ENCODE measurements at regions not wholly inside any gene's neighbourhood (a gene's known extent, or its start where the extent isn't known, plus 50 kb on each side); places are given as distances from the start of the nearest gene placed in this dataset.
"Not testable (repeated sequence)": the region's sequence is repeated elsewhere in the genome, so short reads cannot be mapped to it uniquely, and the experiment has no call there.

DNA sequence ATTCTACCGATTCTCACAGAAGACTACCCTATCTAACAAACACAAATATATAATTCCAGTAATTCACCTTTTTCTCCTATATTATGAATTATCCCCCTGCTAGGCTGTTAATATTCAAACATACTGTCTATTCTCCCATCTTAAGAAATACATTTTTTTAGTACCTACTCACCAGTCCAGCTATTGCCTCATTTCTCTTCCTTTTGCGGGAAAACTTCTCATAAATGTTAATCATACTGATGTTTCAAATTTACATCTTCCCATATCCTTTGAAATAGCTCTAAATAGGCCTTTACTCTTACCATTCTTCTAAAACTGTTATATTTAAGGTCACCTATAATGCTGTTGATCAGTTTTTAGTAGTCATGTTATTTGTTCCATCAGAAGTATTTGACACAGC, 759.1 kb upstream of the SLIT2 start:
- DNase-seq: no peak

DNA sequence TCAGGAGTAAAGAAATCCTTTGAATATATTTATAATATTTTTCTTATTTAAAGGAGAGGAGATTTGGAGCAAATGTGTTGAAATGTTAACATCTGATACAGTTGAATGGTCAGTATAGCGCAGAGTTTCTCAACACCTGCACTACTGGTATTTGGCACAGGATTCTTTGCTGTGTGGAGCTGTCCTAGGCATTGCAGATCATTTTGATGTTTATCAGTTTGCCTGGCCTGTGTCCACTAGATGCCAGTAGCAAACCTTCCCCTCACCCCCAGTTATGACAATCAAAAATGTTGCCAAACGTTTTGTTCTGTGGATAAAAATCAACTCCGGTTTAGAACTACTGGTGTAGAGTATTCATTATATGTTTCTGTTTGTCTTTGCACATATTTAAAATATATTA, 765.3 kb upstream of the SLIT2 start:
- DNase-seq: no peak

DNA sequence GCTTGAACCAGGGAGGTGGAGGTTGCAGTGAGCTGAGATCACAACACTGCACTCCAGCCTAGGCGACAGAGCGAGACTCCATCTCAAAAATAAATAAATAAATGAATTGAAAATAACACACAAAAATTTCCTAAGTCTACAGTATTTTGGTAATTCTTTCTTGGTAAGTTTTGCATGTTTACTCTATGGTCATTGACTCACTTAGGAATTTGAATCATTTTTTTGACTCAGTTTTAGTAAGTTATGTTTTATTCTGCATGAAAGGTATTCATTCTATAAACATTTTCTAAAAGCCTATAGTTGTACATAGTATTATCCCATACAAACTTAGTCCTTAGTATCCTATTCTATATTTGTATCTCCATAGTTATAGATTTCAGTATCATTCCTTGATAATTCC, 772.9 kb upstream of the SLIT2 start:
- no peak for DNase-seq

DNA sequence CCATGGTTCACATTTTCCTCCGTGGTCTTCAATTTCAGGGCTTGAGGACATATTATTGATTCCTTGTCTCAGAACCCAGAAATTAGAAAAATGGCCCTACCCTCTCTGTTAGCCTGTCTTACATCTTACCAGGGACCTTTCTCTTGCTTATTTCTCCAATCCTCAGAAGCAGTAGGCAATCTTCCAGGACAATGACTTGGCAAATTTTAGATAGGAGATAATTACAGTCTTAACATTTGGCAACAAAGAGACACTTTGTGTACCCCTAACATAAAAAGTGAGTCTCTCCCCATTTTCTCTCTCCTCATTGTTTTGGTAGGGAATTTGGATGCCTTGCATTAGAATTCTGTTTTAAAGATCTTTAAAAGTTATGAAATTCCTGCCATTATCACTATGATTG, 778.1 kb upstream of the SLIT2 start:
- DNase-seq: no peak

DNA sequence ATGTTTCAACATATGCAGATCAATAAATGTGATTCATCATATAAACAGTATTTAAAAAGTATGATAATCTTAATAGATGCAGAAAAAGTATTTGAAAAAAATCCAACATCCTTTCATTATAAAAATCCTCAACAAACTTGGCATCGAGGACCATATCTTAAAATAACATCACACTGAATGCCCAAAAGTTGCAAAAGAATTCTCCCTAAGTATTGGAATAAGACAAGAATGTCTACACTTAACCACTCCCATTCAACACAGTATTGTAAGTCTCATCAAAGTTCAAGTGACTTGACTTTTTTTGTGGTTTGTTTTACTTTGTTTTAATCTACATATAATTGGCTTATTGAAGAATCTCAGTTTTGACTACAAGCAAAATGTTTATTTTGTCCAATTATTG, 779.0 kb upstream of the SLIT2 start:
- DNase-seq: no peak

DNA sequence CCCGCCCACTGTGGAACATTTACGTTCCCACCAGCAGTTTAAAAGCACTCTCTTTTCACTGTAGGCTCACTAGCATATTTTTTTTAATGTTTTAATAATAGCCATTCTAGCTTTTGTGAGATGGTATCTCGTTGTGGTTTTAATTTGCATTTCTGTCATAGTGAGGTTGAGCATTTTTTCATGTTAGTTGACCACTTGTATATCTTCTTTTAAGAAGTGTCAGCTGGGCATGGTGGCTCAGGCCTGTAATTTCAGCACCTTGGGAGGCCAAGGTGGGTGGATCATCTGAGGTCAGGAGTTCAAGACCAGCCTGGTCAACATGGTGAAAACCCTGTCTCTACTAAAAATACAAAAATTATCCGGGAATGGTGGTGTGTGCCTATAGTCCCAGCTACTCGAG, 781.7 kb upstream of the SLIT2 start:
- not testable (repeated sequence) for DNase-seq

DNA sequence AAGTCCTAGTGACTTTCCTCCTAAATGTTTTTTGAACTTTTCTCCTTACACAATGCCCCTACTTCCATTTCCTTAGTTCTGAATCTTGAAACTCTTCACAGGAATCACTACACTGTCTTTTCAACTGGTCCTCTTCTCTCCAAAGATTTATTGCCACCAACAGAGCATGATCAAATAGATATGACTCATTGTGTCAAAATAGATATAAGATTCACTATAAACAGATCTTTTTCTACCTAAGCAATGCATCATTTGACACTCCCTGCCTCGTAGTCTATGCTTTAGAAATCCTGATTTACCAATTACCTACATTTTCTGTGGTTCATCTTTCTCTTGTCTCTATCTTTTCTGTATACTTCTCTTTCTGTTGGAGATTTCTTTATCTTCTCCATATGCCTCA, 789.6 kb upstream of the SLIT2 start:
- no peak for DNase-seq

DNA sequence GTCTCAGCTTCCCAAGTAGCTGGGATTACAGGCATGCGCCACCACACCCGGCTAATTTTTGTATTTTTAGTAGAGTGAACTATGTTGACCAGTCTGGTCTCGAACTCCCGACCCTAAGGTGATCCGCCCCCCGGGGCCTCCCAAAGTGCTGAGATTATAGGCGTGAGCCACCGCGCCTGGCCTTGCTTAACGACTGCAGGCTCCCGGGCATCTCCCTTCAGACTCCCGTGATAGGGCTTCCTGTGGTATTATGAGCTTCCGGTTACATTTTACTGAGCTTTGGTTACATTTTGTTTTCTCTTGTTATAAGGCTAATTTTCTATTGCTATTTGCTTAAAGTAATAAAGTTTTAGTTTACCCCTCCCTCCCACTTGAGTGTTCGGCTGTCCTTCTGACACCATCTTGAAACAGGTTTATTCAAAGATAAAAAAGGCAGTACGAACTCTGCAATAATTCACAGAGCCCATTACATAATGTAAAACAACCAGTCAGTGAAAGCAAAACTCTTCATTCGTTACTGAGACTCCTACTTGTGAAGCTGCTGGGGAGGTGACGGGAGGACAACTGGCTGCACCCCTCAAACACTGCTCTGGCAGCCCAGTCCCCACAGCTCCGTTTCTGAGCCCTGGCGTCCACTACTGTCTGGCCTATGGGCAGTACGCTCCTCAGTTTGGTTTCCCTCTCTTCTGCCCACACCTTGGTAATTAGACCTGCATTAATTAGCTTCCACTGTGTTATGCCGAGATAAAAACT, 795.7 kb upstream of the SLIT2 start:
- no peak for DNase-seq

DNA sequence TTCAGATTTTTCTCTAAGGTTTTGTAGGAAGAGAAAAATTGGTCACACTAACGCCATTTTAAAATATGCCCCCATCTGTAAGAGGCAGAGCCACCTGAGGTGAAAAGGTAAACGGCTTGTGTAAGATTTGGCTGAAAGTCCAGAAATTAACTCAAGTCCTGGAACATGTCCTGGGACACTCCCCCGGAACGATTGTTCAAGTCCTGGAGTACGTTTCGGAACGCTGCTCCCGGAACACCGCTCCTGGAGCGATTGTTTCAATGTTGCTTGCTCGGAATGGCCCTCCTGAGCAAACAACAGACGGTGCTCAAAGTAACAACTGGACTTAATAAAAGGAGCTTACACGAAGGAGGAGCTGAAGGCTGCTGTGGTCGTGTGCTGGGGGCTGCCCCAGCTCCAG, 796.5 kb upstream of the SLIT2 start:
- DNase-seq: no peak

DNA sequence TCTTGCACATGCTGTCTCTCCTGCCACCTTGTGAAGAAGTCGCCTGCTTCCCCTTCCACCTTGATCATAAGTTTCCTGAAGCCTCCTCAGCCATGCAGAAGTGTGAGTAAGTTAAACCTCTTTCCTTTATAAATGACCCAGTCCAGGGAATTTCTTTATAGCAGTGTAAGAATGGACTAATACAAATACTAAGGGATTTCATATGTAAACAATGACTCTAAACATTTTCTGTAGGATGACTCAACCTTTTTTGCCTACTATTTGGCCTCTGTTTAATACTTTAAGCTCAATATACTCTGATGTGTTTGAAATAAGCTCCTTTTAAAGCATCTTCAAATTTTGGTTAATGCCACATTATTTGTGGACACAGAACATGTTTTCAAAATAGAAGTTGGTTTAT, 813.5 kb upstream of the SLIT2 start:
- no peak for DNase-seq

DNA sequence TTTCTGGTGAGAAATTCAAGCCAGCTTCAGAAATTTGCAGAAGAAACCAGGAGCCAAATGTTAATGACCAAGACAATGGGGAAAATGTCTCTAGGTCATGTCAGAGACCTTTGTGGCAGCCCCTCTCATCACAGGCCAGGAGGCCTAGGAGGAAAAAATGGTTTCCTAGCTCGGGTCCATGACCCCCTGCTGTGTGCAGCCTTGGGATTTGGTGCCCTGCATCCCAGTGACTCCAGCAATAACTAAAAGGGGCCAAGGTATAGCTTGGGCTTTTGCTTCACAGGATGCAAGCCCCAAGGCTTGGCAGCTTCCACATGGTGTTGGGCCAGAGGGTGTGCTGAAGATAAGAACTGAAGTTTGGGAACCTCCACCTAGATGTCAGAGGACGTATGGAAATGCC, 814.7 kb upstream of the SLIT2 start:
- no peak for DNase-seq

DNA sequence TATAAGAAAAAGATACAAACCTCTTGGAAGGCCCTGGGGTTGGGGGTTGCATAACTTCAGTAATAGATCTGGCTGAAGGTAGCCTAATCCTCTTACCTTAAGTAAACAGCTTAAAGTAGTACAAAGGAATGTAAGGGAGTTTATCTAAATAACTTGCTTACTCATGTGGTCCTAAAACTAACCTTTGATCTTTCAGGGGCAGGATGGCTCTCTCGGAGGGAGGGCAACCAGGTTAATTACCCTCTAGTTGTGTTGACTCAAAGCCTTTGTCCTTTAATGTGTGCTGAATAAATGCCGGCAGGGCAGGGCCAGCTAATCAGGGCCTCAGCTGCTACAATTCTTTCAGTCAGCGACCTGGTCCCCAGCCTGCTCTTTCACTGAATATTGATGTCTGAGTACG, 822.0 kb upstream of the SLIT2 start:
- DNase-seq: no peak

DNA sequence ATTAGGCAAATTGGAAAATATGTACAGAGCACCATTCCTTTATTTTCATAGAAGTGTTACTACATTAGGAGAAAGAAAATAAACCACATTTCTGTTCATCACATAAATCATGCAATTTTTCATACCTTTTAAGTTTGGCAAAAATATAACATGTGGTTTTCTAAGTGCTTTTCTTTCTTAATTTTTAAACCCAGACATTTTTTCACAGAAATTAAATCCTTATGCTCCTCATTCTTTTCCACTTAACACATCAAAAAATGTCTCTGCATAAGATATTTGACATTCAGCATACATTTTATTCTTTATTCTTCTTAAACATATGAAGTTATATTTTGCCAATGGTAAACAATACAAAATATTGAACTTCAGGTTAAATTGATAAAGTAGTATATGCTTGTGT, 826.6 kb upstream of the SLIT2 start:
- no peak for DNase-seq

DNA sequence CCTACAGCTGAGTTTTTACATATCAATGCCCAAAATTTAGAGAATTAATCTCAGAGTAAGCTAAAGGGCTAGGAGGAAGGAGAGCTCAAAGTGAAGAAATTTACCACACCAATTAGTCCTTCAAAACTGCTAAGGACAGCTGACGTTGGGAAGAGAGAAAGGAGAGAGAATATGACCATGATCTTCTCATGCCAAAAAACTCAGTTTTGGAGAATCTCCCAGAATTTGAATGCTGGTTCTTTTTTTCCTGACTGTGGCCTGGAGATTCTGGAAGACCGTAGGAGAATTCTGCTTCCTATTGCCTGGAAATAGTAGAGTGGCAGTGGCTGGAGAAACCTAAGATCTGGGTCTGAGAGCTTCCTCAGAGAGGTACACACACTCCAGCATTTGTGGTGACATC, 834.4 kb upstream of the SLIT2 start:
- no peak for DNase-seq

DNA sequence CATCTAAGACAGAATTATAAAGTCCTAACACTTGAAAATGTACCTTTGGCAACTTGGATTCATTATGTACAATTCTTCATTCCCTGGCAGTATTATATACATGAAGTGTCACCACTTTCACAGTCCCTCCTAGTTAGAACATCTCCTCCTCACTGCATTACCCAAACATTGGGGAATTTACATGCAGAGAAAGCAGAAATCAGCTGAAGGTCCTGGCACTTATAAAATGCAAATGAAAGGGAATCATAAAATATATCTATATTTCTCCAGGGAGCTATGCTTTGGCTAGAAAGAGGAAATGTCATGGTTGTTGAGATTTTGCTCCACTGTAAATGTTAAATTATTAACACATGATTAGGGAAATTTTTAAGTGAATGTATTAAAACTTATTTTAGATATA, 835.6 kb upstream of the SLIT2 start:
- DNase-seq: no peak

DNA sequence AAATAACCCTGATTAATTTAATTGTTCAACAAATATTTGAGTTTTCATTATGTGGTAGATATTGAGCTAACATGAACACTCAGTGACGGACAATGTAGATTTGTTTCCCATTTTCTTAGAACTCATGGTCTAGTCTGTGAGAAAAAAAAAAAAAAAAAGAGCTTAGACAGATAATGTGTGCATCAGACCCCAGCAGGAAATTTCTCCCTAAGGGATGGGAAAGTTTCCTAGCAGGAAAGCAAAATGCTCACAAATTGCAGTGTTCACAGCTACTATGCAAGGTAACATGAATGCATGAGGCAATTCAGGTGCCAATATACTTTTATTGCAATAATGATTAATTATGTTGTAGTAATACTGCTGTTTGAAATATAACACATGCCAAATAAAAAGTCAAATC, 843.2 kb upstream of the SLIT2 start:
- no peak for DNase-seq

DNA sequence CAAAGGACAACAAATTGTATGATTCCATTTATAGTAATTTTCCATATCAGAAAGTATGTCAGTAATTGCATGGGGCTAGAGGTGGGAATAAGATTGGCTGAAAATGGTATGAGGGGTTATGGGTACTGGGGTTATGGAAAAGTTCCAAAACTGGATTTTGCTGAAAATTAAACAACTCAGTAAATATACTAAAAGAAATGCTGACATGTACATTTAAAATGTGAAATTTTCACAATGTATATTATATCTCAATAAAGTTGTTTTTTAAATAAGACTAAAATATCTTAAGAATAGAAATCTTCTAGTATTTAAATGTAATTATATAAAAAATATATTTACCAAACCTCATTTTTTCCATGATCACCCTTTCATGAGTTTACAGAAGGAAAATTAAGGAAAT, 844.9 kb upstream of the SLIT2 start:
- DNase-seq: no peak

DNA sequence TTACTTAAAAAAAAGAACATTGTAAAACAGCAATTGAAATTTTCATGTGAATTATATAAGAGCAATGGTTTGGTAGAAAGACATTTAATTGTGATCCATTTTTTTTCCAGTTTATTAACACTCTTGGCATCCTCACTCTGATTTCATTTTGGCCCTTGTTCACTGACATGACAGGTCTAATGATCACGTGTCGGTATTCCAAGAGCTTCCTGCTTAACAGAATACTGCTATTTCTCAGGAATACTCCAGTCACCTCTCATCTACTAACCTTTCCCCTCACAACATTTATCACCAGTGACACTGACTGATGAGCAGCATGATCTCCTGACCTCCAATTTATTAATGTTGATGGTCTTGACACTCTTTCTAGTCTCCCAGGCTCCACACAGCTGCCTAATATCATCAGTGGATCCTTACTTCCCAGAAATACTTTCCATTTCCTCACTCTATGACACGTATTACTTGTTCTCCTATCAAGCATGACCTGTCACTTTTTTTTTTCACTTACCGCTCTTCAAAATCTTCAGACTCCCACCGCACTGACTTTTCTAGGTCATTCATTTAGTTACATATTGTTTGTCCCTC, 847.8 kb upstream of the SLIT2 start:
- DNase-seq: no peak

DNA sequence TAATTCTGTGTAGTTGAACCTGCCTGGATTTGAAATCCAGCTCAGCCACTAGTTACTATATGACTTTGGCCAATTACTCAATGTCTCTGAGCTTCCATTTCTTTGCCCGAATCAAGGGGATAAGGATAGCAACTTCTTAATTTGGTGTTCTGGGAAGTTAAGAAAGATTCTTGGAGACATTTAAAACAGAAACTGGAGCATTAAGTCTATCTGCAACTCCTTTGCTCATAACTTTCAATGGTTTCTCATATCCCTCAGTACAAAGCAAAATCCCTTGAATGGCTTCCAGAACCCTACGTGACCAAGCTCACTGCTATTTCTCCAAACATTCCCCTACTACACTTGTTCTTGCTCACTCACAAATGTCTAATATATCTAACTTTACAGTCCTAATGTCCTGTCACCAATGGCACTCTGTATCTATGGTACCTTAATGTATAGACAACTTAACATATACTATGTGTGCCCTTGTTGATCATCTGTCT, 849.1 kb upstream of the SLIT2 start:
- no peak for DNase-seq

DNA sequence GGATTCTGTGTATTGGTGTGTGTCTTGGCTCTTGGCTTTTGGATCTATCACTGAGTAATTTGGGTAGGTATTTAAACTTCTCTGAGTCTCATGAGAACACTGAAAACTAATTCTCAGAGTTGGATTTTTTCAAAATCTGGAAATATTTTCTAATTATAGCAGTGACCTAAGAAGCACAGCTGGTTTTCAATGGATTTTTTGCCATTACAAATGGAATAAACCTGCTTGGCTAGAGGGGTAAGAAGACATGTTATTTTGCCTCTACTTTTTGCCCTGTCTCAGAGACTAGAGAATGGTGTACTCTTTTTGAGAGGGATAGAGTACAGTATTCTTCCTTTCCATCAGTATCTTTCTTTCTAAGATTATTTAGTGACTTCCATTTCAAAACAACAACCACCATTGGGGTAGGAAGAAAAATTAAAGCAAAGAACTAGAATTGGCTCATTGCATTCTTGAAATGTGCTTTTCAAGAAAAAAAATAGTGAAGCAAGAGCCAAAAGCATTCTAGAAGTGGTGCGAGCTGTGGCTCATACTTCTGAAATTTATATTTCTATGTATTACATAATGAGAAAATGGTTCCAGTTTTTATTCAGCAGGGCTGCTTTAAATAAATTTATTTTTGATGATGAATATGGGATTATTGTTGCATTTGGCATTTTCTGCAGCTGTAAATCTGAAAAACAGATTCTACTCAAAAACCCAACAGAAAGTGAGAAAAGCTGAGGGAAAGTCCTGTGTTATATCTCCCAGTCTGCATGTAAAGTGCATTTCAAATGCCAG, 850.2 kb upstream of the SLIT2 start:
- no peak for DNase-seq

DNA sequence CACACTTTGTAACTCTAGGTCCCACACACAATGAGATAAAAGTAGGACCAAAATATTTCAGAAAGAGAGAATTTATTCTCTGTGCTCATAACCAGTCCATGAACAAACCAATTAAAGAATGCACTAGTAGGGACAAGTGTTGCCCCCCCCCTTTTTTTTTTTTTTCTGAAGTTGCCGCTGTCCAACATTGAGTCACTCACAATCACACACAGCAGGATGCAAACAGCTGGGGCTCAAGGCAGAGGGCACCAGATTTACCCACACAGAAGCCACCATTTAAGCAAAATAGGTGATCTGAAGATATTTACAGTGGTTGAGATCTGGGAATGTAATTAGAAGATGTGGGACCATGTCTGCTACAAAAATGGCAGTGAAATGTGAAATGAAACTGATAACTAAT, 850.9 kb upstream of the SLIT2 start:
- no peak for DNase-seq

DNA sequence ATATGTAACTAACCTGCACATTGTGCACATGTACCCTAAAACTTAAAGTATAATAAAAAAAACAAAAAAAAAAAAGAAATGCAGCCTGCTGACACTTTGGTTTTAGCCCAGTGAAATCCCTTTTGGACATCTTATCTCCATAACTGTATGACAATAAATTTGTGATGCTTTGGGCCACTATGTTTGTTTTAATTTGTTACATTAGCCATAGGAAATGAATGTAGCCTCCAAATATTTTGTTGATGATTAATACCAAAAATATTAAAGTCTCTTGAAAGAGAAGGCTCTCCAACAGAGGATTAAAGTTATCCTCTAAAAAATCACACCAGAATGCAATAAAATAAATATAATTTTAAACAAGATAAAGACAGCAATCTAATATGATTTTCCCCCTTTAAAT, 852.7 kb upstream of the SLIT2 start:
- DNase-seq: no peak

DNA sequence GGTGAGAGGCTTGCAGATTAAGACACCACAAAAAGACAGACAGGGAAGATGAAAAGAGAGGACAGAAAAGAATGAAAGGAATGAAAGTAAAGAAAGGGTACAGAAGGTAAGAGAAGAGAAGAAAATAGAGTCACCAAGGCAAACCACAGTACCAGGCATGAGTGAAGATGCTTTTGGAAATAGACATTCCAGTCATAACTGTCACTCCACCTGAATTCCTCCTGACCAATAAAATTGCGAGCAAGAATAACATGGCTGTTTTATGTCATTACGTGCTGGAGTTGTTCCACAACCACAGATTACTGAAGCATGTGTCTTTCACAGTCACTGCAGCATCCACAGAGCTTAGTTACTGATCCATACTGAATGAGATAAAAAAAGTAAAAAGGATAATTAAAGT, 864.9 kb upstream of the SLIT2 start:
- DNase-seq: no peak

Data from stimulated activated CD4-positive, alpha-beta T cell treated with anti-CD3 and anti-CD28 coated beads, Interleukin-4, amount 100 ng/mL, for 4 hours (primary cell).